ENCODE measurements at regions not wholly inside any gene's neighbourhood (a gene's known extent, or its start where the extent isn't known, plus 50 kb on each side); places are given as distances from the start of the nearest gene placed in this dataset.

DNA sequence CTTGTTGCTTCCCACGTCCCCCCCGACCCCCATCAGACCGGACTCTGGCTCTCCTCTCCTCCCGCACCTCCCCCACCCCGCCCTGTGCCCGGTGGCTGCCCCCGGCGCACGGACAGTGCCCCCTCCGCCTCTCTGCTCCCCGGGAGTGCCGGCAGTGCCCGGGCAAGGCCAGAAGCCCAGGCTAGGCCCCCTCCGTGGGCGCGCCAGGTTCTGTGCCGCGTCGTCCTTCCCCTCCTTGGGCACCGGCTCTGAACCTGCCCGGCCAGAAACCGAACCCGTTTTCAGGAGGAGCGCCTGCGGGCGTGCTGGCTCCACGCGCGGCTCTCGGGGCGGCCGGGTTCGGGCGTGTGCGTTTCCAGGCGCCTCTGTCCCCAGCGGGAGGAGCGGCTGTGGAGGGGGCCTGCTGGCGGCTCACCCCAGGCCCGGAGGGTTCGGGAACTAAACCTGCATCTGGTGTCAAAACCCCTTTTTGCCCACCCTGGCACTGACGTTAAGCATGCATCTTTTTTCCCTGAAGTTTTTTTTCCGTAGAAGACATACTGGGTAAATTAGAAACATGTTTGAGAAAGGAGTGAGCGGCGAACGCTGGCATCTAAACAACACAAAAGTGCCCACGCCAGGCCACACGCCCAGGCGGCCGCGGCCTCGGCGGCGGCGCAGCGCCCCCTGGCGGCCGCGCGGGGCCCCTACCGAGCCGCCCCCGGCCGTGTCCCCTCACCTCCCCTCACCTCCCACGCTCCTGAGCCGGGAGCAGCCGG is 123.9 kb upstream of the SLC1A4 start:
- Histone ChIP-seq H3K9me3 (no peaks in the 10 kb centered on the region), H3K4me1 (ENCODE audit: low read depth) (peaks cover 6% of the 10 kb centered on the region), H3K36me3 (ENCODE audit: low read depth) (no peaks in the 10 kb centered on the region), H3K4me3 (peak overlapping the region; percentile 24)
- intact Hi-C loops (cut with DNase I, micrococcal nuclease), result loop anchor here (5.0 to 10.0 kb wide), 4 partner anchors 110 to 283 kb away; no protein-coding TSS in a partner anchor
- TF ChIP-seq, protein P1, sequence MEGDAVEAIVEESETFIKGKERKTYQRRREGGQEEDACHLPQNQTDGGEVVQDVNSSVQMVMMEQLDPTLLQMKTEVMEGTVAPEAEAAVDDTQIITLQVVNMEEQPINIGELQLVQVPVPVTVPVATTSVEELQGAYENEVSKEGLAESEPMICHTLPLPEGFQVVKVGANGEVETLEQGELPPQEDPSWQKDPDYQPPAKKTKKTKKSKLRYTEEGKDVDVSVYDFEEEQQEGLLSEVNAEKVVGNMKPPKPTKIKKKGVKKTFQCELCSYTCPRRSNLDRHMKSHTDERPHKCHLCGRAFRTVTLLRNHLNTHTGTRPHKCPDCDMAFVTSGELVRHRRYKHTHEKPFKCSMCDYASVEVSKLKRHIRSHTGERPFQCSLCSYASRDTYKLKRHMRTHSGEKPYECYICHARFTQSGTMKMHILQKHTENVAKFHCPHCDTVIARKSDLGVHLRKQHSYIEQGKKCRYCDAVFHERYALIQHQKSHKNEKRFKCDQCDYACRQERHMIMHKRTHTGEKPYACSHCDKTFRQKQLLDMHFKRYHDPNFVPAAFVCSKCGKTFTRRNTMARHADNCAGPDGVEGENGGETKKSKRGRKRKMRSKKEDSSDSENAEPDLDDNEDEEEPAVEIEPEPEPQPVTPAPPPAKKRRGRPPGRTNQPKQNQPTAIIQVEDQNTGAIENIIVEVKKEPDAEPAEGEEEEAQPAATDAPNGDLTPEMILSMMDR (IDR thresholded peaks at IDR 0.05), result peak; percentile 81
- DNase-seq (peak; percentile 74 to 78 (median 76)), ATAC-seq (peak; percentile 90)

DNA sequence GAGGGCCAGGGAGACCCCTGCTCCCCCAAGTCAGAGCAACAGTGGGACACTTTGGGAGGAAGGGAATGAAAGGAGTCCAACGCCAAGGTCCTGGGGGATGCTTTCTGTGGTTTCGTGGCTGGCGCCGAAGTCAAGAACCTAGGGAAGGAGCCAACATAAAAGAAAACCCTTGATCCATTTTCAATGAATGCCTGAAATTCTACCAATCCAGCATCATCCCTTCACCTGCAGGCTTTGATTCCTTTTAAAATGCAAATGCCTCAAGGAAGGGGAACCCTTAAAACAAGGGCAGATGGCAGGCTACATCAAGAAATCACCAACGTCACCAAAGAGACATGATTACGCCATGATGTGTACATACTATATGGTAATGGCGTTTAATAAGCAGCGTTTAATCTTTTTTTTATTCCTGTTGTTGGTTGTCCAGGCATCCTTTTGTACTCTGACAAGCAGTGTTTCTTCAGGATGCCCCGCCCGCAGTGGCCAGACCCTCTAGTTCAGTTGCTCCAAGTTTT is 123.3 kb upstream of the SLC1A4 start:
- intact Hi-C loops (cut with DNase I, micrococcal nuclease), result loop anchor here (5.0 to 10.0 kb wide), 4 partner anchors 111 to 284 kb away; no protein-coding TSS in a partner anchor
- H3K36me3 ChIP-seq (ENCODE audit: low read depth), result no peaks in the 10 kb centered on the region
- H3K4me1 ChIP-seq (ENCODE audit: low read depth), result peaks cover 5% of the 10 kb centered on the region
- H3K4me3 ChIP-seq, result no peak overlapping the region
- TF ChIP-seq, protein P1 (IDR thresholded peaks at IDR 0.05), result no peak
- DNase-seq, result no peak
- H3K9me3 ChIP-seq, result no peaks in the 10 kb centered on the region
- no peak for ATAC-seq

DNA sequence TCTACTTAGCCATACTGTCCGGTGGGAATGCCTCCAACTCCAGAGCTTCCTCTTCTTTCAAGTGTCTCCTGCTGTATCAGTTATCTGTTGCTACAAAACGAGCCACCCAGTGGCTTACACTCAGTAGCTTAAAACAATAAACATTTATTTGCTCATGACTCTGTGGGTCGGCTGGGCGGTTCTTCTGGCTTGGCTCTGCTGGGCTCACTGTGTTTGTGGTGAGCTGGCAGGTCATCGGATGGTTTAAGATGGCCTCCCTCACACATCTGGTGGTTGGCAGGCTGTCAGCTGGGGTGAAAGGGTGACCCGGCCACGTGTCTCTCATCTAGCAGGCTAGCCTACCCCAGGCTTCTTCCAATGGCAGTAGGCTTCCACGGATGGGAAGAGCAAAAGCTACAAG is 122.4 kb upstream of the SLC1A4 start:
- H3K9me3 ChIP-seq, result no peaks in the 10 kb centered on the region
- DNase-seq (peak; percentile 45 to 68 (median 50)), ATAC-seq (peak; percentile 23)
- H3K4me1 ChIP-seq (ENCODE audit: low read depth), result peaks cover 5% of the 10 kb centered on the region
- H3K36me3 ChIP-seq (ENCODE audit: low read depth), result no peaks in the 10 kb centered on the region
- H3K4me3 ChIP-seq, result no peak overlapping the region
- intact Hi-C loops (cut with DNase I, micrococcal nuclease), result loop anchor here (5.0 to 10.0 kb wide), 4 partner anchors 112 to 284 kb away; no protein-coding TSS in a partner anchor
- TF ChIP-seq, protein P1 (IDR thresholded peaks at IDR 0.05), result no peak

DNA sequence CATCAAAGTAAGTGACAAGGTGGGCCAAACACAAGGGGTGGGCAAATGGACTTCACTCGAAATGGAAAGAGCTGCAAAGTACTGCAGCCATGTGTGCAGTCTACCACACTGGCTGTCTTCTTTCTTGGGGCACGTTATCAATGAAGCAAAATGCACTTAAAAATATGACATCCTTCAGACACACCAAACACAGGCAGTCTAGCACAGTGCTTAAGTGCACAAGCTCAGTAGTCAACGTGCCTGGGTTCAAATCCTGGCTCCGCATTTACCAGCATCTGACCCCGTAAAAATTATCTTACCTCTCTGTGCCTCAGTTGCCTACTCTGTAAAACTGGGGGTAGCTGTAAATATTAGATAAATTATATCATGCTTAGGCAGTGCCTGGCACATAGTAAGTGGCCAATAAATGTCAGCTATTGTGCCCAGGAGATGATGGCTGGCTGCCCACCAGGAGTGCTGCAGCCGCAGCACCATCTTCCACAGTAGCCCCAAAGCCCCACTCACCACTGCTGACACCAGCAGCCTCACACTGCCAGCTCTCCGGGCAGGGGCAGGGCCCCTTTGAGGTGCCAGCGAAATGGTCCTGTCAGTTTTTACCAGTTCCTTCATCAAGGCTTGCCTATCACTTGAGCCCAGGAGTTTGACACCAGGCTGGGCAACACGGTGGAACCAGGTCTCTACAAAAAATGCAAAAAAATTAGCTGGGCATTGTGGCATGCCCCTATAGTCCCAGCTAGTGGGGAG is 121.8 kb upstream of the SLC1A4 start:
- intact Hi-C loops (cut with DNase I, micrococcal nuclease), result loop anchor here (5.0 to 10.0 kb wide), 4 partner anchors 113 to 285 kb away; no protein-coding TSS in a partner anchor
- H3K4me1 ChIP-seq (ENCODE audit: low read depth), result peaks cover 5% of the 10 kb centered on the region
- no peak overlapping the region for H3K4me3 ChIP-seq
- H3K9me3 ChIP-seq, result no peaks in the 10 kb centered on the region
- no peaks in the 10 kb centered on the region for H3K36me3 ChIP-seq (ENCODE audit: low read depth)
- DNase-seq (no peak), ATAC-seq (no peak)
- TF ChIP-seq, protein P1 (IDR thresholded peaks at IDR 0.05), result no peak

DNA sequence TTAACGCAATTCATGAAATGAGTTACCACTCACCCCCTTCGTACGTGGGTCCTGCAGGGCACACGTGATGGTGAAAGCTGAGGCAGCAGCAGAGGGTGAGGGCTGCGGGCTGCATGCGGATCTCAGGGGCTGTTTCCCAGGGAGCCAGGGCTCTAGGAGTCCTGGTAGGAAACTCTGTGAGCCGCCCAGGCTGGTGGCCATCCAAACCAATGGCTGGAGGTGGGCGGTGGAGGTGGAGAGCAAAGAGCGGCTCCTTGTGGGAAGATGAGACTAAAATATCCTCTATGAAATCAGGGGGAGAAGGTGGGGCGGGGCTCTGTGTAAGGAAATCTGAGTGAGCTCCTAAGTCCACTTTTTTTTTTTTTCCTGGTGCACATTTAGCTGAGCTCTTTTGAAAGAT is 120.1 kb upstream of the SLC1A4 start:
- ATAC-seq, result no peak
- Histone ChIP-seq H3K36me3 (ENCODE audit: low read depth) (no peaks in the 10 kb centered on the region), H3K4me3 (no peak overlapping the region), H3K9me3 (no peaks in the 10 kb centered on the region), H3K4me1 (ENCODE audit: low read depth) (peaks cover 5% of the 10 kb centered on the region)
- DNase-seq, result no peak
- TF ChIP-seq, protein P1 (IDR thresholded peaks at IDR 0.05), result no peak
- intact Hi-C loops (cut with DNase I, micrococcal nuclease), result loop anchor here (5.0 to 10.0 kb wide), 4 partner anchors 114 to 287 kb away; no protein-coding TSS in a partner anchor

All from mucosa of descending colon (tissue), 3 donors.